SK-N-SH treated with all-trans-retinoic acid at 6 μM for 48 hours (cell line): ENCODE measurements at regions not wholly inside any gene's neighbourhood (a gene's known extent, or its start where the extent isn't known, plus 50 kb on each side); places are given as distances from the start of the nearest gene placed in this dataset.

Experiments
- ATAC-seq: fragments of 200-7000 bp; cut with Tn5 transposase; 3 replicates; pipeline ENCODE4 v1.9.1; 2020; ENCODE audit warnings: mild to moderate bottlenecking, moderate library complexity
- BACH2 ChIP-seq: fragments of 250-450 bp; sonication (Bioruptor Pico); IDR thresholded peaks from 2 replicates; pipeline ENCODE4 v1.9.0; 2021; ENCODE audit warnings: mild to moderate bottlenecking, borderline replicate concordance
- CREB5 ChIP-seq: fragments of 250-450 bp; sonication (Bioruptor Pico); IDR thresholded peaks from 2 replicates; pipeline ENCODE4 v1.5.1; 2020; ENCODE audit warnings: low read depth, mild to moderate bottlenecking, moderate library complexity
- CSDC2 ChIP-seq: fragments of 250-450 bp; sonication (Bioruptor Pico); IDR thresholded peaks from 2 replicates; pipeline ENCODE4 v1.5.0; 2020; ENCODE audit warnings: mild to moderate bottlenecking, moderate library complexity
- CSRNP3 ChIP-seq: fragments of 250-450 bp; sonication (Bioruptor Pico); IDR thresholded peaks from 2 replicates; pipeline ENCODE4 v1.5.1; 2021; ENCODE audit warnings: mild to moderate bottlenecking, moderate library complexity
- ESRRG ChIP-seq: fragments of 250-450 bp; sonication (Bioruptor Pico); IDR thresholded peaks from 2 replicates; pipeline ENCODE4 v1.6.1; 2021; ENCODE audit warnings: mild to moderate bottlenecking
- ISL1 ChIP-seq: fragments of 250-450 bp; sonication (Bioruptor Pico); IDR thresholded peaks from 2 replicates; pipeline ENCODE4 v2.1.2; 2022; ENCODE audit warnings: mild to moderate bottlenecking, moderate library complexity
- OSR1 ChIP-seq: fragments of 250-450 bp; sonication (Bioruptor Pico); IDR thresholded peaks from 2 replicates; pipeline ENCODE4 v1.8.0; 2022; ENCODE audit warnings: moderate library complexity, mild to moderate bottlenecking, inconsistent platforms
- PATZ1 ChIP-seq: fragments of 250-450 bp; sonication (Bioruptor Pico); IDR thresholded peaks from 2 replicates; pipeline ENCODE4 v1.8.0; 2020; ENCODE audit warnings: mild to moderate bottlenecking, moderate library complexity, borderline replicate concordance
- RARB ChIP-seq: fragments of 250-450 bp; sonication (Bioruptor Pico); IDR thresholded peaks from 2 replicates; pipeline ENCODE4 v1.8.0; 2021; ENCODE audit warnings: mild to moderate bottlenecking, moderate library complexity
- SNAI2 ChIP-seq: fragments of 250-450 bp; sonication (Bioruptor Pico); IDR thresholded peaks from 2 replicates; pipeline ENCODE4 v1.5.0; 2020; ENCODE audit warnings: mild to moderate bottlenecking, moderate library complexity
- TCF4 ChIP-seq: fragments of 250-450 bp; sonication (Bioruptor Pico); IDR thresholded peaks from 2 replicates; pipeline ENCODE4 v1.8.0; 2021; ENCODE audit warnings: mild to moderate bottlenecking, moderate library complexity, borderline replicate concordance
- TOX ChIP-seq: fragments of 250-450 bp; sonication (Bioruptor Pico); IDR thresholded peaks from 2 replicates; pipeline ENCODE4 v1.8.0; 2021; ENCODE audit warnings: mild to moderate bottlenecking, moderate library complexity, borderline replicate concordance
- TSHZ2 ChIP-seq: fragments of 250-450 bp; sonication (Bioruptor Pico); IDR thresholded peaks from 2 replicates; pipeline ENCODE4 v1.5.0; 2020; ENCODE audit warnings: mild to moderate bottlenecking, moderate library complexity
- ZC3H10 ChIP-seq: fragments of 250-450 bp; sonication (Bioruptor Pico); IDR thresholded peaks from 2 replicates; pipeline ENCODE4 v1.5.1; 2021; ENCODE audit warnings: mild to moderate bottlenecking, moderate library complexity
- ZFP3 ChIP-seq: fragments of 250-450 bp; sonication (Bioruptor Pico); IDR thresholded peaks from 2 replicates; pipeline ENCODE4 v1.5.0; 2020; ENCODE audit warnings: mild to moderate bottlenecking, moderate library complexity
- ZFP30 ChIP-seq: fragments of 450-650 bp; formaldehyde crosslinking; IDR thresholded peaks from 2 replicates; pipeline ENCODE4 v1.5.0; 2022; ENCODE audit warnings: mild to moderate bottlenecking, moderate library complexity
- ZNF565 ChIP-seq: fragments of 450-650 bp; formaldehyde crosslinking; conservative IDR thresholded peaks from 2 replicates; pipeline ENCODE4 v1.5.0; 2020; ENCODE audit warnings: low read depth, mild to moderate bottlenecking, moderate library complexity
- ZNF70 ChIP-seq: fragments of 450-650 bp; formaldehyde crosslinking; IDR thresholded peaks from 2 replicates; pipeline ENCODE4 v1.5.0; 2020; ENCODE audit warnings: mild to moderate bottlenecking, moderate library complexity
- ZNF8 ChIP-seq: fragments of 450-650 bp; formaldehyde crosslinking; IDR thresholded peaks from 2 replicates; pipeline ENCODE4 v1.5.0; 2020; ENCODE audit warnings: mild to moderate bottlenecking, moderate library complexity

- TF ChIP-seq CREB5 (CRISPR knock-in tag) (no peak), ZNF8 (CRISPR knock-in tag) (no peak), RARB (CRISPR knock-in tag) (no peak), TOX (CRISPR knock-in tag) (no peak), ZNF565 (CRISPR knock-in tag) (no peak), ZNF70 (CRISPR knock-in tag) (no peak), BACH2 (no peak)
Measured at GRCh38 chr6:121657972-121658371, 222.5 kb downstream of the GJA1 start (continued).

- ATAC-seq, result no peak
- TF ChIP-seq SNAI2 (CRISPR knock-in tag) (no peak), PATZ1 (CRISPR knock-in tag) (no peak), RARB (CRISPR knock-in tag) (no peak), TSHZ2 (CRISPR knock-in tag) (no peak), TOX (CRISPR knock-in tag) (no peak)
Measured at GRCh38 chr6:121660277-121660676, 224.8 kb downstream of the GJA1 start.

- ATAC-seq, result no peak
- TF ChIP-seq ZNF8 (CRISPR knock-in tag), result no peak
- no peak for TF ChIP-seq BACH2
- TF ChIP-seq TSHZ2 (CRISPR knock-in tag), result no peak
- TF ChIP-seq ZFP3 (CRISPR knock-in tag), result no peak
- no peak for TF ChIP-seq ZC3H10 (CRISPR knock-in tag)
- TF ChIP-seq PATZ1 (CRISPR knock-in tag), result no peak
- TF ChIP-seq RARB (CRISPR knock-in tag), result no peak
- TF ChIP-seq, all 23 proteins: peak for 0
Measured at GRCh38 chr6:121663292-121663810, 227.9 kb downstream of the GJA1 start.

- ATAC-seq, result no peak
- TF ChIP-seq OSR1 (CRISPR knock-in tag) (no peak), ZNF565 (CRISPR knock-in tag) (no peak), ZFP3 (CRISPR knock-in tag) (no peak), RARB (CRISPR knock-in tag) (no peak), BACH2 (no peak), ESRRG (CRISPR knock-in tag) (no peak), ISL1 (no peak), CSDC2 (CRISPR knock-in tag) (no peak), TCF4 (CRISPR knock-in tag) (no peak), PATZ1 (CRISPR knock-in tag) (no peak), CSRNP3 (CRISPR knock-in tag) (no peak), SNAI2 (CRISPR knock-in tag) (no peak), TOX (CRISPR knock-in tag) (no peak), ZFP30 (CRISPR knock-in tag) (no peak)
Measured at GRCh38 chr6:121664158-121664557, 228.7 kb downstream of the GJA1 start.
